HepG2 (cell line): ENCODE measurements at regions not wholly inside any gene's neighbourhood (a gene's known extent, or its start where the extent isn't known, plus 50 kb on each side); places are given as distances from the start of the nearest gene placed in this dataset.

Experiments used
- CHD2 ChIP-seq: IDR thresholded peaks from 2 replicates; pipeline ENCODE4 v1.6.1; 2011; ENCODE audit warnings: low read depth, low read length, improper control_type of control experiment
- EZH2 ChIP-seq: conservative IDR thresholded peaks from 2 replicates; pipeline ENCODE4 v1.6.1; 2012; ENCODE audit warnings: mild to moderate bottlenecking, low read depth, low read length, moderate library complexity
- MYC ChIP-seq: sonication (generic); formaldehyde crosslinking; IDR thresholded peaks from 2 replicates; pipeline ENCODE4 v1.9.0; 2021; ENCODE audit warnings: missing genetic modification reagents, borderline replicate concordance
- NCOA5 ChIP-seq: sonication (generic); formaldehyde crosslinking; IDR thresholded peaks from 2 replicates; pipeline ENCODE4 v1.4.0; 2020; ENCODE audit warnings: missing genetic modification reagents
- SOX6 ChIP-seq, 2 experiments: fragments of 450-650 bp in 1 of 2; sonication (generic) in 1 of 2; formaldehyde crosslinking in 1 of 2; IDR thresholded peaks; 2 replicates each; pipeline versions ENCODE4 v1.4.0 to v1.6.1; 2017 to 2020; ENCODE audit warnings: antibody characterized with exemption in 1 of 2, mild to moderate bottlenecking in 1 of 2, missing genetic modification reagents in 1 of 2
- SP1 ChIP-seq, 2 experiments: fragments of 450-650 bp in 1 of 2; sonication (generic) in 1 of 2; formaldehyde crosslinking in 1 of 2; IDR thresholded peaks; 2 replicates each; pipeline versions ENCODE4 v1.4.0 to v1.6.1; 2016 to 2020; ENCODE audit warnings: missing genetic modification reagents in 1 of 2
- TF ChIP-seq, protein P1 (sequence below): sonication (generic); formaldehyde crosslinking; IDR thresholded peaks from 2 replicates; pipeline ENCODE4 v1.5.0; 2020; ENCODE audit warnings: mild to moderate bottlenecking, missing genetic modification reagents, moderate library complexity
- TF ChIP-seq, protein P2 (sequence below): IDR thresholded peaks from 2 replicates; pipeline ENCODE4 v1.6.1; 2012; ENCODE audit warnings: inconsistent platforms

DNA sequence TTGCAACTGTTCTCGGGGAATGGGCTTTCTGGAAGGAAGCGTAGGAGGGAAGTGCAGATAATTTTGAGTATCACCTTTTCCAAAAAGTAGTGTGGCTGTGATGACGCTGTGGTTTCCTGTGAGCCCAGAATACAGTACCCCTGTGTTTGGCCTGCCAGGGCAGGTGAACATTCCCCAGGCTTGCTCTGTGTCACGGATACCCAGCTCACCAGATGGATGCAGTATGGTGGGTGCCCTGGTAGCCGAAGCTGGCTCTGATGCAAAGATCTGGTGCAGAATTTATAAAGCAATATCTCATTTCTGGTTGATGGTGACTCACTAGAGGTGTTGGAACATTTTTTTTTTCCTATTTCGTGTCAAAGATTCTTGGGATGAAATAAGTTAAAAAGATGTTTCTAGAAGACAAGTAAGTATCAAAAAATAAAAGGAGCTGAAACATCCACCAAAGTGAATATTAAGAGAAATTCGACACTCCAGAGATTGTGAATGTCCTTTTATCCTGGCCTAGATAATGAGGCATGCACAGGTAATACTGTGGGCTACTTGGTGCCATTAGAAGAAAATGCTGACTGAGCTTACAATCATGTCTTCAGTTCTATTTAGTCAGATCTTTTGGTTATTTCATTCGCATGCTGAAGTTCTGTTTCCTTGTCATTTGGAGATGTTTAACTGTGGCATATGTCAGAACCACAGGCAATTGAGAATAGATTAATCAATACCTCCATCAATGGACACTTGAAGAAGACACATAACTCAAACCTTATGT lies 200.1 kb downstream of the GADD45G start:
- TF ChIP-seq SP1 (IDR thresholded peaks at IDR 0.05), result no peak
- no peak for TF ChIP-seq SP1 (CRISPR knock-in tag; IDR thresholded peaks at IDR 0.05)
- TF ChIP-seq CHD2, result no peak
- TF ChIP-seq NCOA5 (CRISPR knock-in tag), result no peak
- TF ChIP-seq SOX6 (IDR thresholded peaks at IDR 0.05), result no peak
- TF ChIP-seq SOX6 (CRISPR knock-in tag; IDR thresholded peaks at IDR 0.05), result no peak
- TF ChIP-seq, protein P1, sequence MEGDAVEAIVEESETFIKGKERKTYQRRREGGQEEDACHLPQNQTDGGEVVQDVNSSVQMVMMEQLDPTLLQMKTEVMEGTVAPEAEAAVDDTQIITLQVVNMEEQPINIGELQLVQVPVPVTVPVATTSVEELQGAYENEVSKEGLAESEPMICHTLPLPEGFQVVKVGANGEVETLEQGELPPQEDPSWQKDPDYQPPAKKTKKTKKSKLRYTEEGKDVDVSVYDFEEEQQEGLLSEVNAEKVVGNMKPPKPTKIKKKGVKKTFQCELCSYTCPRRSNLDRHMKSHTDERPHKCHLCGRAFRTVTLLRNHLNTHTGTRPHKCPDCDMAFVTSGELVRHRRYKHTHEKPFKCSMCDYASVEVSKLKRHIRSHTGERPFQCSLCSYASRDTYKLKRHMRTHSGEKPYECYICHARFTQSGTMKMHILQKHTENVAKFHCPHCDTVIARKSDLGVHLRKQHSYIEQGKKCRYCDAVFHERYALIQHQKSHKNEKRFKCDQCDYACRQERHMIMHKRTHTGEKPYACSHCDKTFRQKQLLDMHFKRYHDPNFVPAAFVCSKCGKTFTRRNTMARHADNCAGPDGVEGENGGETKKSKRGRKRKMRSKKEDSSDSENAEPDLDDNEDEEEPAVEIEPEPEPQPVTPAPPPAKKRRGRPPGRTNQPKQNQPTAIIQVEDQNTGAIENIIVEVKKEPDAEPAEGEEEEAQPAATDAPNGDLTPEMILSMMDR, result no peak
- no peak for TF ChIP-seq EZH2
- TF ChIP-seq MYC (CRISPR knock-in tag), result no peak
- TF ChIP-seq, protein P2, sequence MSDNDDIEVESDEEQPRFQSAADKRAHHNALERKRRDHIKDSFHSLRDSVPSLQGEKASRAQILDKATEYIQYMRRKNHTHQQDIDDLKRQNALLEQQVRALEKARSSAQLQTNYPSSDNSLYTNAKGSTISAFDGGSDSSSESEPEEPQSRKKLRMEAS, result no peak
